ENCODE measurements at regions not wholly inside any gene's neighbourhood (a gene's known extent, or its start where the extent isn't known, plus 50 kb on each side); places are given as distances from the start of the nearest gene placed in this dataset.

DNA sequence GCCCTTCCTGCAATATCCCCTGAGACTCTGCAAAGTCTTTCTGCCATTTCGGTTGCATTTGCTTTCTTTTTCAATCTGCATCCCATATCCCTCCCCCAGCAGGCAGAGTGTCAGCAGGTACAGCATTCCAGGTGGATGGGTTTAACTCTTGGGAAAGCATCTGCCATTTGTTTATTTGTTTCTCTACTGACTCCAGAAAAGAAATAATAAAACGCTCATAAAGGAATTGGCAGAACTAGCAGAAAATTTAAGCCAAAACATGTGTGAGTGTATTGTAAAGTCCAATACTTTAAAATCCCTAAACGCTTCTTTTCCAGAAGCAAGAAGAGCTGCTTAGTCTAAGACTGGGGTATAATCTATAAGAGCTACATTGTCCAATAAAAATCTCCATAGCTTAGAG, 393.8 kb downstream of the TNS3 start:
- no peak for TF ChIP-seq POLR2A (IDR thresholded peaks at IDR 0.05)
- TF ChIP-seq, protein P1, sequence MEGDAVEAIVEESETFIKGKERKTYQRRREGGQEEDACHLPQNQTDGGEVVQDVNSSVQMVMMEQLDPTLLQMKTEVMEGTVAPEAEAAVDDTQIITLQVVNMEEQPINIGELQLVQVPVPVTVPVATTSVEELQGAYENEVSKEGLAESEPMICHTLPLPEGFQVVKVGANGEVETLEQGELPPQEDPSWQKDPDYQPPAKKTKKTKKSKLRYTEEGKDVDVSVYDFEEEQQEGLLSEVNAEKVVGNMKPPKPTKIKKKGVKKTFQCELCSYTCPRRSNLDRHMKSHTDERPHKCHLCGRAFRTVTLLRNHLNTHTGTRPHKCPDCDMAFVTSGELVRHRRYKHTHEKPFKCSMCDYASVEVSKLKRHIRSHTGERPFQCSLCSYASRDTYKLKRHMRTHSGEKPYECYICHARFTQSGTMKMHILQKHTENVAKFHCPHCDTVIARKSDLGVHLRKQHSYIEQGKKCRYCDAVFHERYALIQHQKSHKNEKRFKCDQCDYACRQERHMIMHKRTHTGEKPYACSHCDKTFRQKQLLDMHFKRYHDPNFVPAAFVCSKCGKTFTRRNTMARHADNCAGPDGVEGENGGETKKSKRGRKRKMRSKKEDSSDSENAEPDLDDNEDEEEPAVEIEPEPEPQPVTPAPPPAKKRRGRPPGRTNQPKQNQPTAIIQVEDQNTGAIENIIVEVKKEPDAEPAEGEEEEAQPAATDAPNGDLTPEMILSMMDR (IDR thresholded peaks at IDR 0.05), result no peak
- TF ChIP-seq EP300 (IDR thresholded peaks at IDR 0.05), result no peak
